ENCODE measurements at regions not wholly inside any gene's neighbourhood (a gene's known extent, or its start where the extent isn't known, plus 50 kb on each side); places are given as distances from the start of the nearest gene placed in this dataset.
"Not testable (repeated sequence)": the region's sequence is repeated elsewhere in the genome, so short reads cannot be mapped to it uniquely, and the experiment has no call there.

DNA sequence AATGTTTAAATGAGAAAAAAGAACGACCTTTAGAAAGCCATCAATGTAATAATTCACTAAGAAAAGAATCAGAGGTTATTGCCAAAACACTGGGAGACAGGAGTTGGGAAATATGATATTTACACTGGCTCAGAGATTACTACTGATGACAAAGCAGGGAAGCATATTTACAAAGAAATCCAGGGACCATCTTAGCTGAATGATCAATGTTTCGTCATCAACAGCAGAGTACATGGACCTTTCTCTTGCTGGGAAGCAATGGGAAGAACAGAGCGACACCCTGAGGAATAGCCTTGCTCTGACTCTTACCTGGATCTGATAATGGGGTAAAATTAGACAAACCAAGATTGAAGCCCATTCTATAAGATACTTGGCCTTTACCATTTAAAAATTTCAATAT lies 1293.5 kb downstream of the XPNPEP1 start:
- no peak for DNase-seq

DNA sequence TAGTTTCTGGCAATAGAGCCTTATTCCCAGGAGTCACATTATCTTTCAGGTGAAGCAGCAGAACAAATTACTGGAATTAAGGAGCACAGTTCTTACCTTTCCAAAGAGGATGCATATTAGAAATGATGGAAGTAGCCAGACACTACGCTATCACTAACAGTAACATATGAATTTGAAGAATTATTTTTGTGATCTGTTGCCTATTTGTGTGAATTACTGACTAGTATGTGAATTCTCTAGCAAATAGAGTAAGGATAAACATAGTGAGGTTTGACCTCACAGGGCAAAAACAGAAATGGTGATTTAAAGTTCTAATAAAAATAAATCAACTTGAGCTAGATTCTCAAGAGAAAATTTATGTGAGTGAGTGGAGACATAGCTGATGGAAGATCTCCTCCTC lies 1299.3 kb downstream of the XPNPEP1 start:
- DNase-seq: no peak

DNA sequence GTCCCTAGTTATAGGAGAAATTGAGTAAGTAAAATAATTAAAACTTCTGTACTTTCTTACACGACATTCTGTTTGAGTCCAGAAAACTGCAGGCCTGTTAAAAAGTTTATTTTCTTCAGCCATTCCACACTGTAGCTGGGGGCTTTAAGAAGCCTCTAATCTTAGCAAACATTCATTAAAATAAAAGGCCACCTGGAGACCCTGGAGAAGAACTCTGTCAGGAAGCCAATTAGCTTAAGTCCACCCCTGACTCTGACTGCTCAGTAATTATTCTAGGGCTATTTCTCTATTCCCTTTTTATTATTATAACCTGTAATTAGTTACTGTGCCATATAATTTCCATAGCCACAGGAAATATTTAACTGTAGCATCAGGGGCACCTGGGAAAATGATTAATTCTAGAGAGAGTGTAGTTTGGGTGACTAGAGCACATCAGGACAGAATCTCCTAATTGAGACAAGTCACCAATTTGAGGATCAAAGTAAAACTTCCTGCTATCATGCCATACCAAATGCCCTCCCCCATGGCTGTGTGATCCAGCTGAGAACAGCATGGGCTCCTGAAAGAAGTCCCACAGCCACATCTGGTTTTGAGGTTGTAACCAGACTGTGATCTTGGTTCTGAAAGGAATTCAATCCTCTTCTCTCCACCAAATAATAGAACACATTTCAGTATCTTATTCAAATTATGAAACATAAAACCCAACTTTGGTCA lies 1302.3 kb downstream of the XPNPEP1 start:
- DNase-seq: no peak

DNA sequence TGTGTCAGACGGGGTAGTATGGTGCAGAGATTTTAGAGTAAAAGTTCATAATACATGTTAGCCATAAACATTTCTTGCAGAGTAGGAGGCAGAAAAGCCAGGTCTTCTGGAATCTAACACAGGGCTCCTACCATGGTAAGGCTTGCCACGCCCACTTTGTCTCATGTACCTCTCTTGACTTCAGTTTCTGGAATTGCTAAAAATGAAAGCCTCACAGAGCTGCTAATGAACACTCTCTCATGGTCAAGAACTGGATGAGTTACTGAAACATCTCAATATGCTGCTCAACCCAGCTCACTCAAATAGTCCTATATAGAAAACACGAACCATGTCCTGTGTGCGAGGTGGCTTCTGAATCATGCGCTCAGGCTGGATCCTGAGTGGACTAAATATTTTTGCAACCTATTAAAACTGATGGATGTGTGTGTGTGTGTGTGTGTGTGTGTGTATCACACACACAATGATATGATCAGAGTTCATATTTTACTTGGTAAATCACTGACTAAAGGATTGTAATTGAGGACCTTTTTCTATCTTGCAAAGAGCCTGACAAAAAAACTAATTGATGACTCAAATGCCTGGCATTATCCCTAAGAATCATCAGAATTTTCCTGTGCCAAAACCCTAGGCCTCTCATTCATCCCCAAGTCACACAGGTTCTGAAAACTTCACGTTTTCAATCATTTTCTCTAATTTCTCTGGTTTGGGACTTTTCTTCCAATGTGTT lies 1306.6 kb downstream of the XPNPEP1 start:
- no peak for DNase-seq

DNA sequence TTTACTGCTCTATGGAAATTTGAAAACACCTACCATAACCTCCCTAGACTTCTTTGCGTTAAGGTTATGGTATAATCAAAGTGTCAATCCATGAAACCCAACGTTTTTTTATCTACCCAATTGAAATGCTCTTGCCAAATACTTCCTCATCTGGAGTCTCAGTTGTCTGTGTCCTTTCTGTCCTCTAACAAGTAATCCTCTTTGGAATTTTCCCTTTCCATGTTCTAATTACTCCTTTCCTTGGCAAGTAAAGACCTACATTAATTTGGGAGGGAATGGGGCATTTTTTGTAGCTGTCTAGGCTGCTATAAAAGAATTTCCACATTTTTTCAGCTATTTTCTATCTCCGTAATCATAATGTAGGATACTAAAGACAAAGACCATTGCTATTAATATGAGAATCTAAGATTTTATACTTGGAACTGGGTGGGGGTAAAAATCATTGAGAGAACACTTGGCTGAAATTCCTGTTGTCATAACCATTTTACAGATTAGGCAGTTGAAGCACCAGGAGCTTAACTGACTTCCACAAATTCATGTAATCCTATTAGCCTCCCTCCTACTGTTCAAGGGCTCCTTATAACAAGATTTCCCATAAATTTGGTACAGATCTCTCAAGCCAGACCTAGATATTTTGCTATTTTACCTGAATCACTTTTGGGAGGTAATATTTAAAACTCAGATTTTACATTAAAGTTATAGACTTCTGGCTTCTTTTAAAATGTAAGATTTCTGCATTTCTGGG lies 1307.6 kb downstream of the XPNPEP1 start:
- no peak for DNase-seq

DNA sequence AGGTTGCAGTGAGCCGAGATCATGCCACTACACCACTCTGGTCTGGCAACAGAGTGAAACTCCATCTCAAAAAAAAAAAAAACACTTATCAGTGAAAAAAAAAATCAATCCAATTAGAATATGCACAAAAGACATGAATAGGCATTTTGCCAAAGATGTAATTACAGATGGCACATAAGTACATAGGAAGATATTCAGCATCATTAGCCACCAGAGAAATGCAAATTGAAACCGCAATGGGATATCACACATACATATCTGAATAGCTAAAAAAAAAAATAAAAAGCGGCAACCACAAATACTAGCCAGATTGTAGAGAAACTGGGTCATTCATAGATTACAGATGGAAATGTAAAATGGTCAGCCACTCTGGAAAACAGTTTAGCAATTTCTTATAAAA lies 1310.8 kb downstream of the XPNPEP1 start:
- no peak for DNase-seq

DNA sequence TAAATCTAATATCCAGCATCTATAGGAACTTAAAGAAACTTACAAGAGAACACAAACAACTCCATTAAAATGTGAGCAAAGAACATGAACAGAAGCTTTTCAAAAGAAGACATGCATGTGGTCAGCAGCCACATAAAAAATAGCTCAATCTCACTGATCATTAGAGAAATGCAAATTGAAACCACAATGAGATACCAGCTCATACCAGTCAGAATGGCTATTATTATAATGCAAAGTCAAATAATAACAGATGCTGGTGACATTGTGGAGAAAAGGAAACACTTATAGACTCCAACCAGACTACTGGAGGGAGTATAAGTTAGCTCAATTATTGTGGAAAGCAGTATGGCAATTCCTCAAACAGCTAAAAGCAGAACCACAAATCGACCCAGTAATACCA lies 1314.5 kb downstream of the XPNPEP1 start:
- DNase-seq: no peak

DNA sequence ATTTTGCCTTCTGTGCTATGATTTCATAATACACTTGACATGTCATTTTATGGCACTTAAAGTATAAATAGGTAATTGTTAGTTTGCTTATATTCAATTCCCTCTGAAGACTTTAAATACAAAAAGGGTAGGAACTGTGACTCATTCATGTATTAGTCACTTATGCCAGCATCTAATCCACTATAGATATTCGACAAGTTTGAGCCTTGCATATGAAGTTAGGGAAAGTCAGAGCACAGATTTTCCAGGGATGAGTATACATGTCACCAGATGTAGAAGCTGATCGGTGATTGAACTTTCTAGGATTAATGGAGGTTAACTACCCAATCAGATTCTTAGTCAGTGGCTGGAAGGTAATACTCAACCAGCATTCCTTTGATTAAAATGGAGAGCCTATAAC lies 1321.5 kb downstream of the XPNPEP1 start:
- no peak for DNase-seq

DNA sequence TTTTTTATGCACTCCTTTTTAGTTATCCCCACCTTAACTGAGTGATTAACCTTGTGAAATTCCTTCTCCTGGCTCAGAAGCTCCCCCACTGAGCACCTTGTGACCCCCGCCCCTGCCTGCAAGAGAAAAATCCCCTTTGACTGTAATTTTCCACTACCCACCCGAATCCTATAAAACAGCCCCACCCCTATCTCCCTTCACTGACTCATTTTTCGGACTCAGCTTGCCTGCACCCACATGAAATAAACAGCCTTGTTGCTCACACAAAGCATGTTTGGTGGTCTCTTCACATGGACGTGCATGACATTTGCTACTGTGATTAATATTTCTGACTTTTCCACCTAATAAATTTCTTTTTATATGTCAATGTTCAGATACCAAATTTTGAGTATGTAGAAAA lies 1322.8 kb downstream of the XPNPEP1 start:
- DNase-seq: not testable (repeated sequence)

DNA sequence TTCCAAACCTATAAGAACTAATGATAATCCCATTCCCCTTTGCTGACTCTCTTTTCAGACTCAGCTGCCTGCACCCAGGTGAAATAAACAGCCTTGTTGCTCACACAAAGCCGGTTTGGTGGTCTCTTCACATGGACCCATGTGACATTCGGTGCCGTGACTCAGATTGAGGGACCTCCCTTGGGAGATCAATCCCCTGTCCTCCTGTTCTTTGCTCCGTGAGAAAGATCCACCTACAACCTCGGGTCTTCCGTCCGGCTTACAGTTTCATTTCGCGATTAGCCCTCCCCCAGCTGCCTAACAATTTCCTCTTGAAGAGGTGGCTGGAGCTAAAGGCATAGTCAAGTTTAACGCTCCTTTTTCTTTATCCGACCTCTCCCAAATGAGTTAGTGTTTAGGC lies 1324.0 kb downstream of the XPNPEP1 start:
- not testable (repeated sequence) for DNase-seq

DNA sequence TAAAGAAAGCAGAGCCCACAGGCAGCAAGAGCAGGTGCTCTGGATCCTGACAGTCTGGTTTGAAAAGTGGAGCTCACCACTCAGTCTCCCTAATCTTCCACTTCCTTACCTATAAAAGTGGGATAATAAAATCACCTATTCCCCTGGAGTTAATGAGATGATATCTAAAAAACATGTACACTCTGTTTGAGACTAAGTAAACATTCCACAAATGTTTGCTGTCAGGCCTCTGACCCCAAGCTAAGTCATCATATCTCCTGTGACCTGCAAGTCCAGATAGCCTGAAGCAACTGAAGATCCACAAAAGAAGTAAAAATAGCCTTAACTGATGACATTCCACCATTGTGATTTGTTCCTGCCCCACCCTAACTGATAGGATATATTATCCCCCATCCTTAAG lies 1324.5 kb downstream of the XPNPEP1 start:
- DNase-seq: no peak

DNA sequence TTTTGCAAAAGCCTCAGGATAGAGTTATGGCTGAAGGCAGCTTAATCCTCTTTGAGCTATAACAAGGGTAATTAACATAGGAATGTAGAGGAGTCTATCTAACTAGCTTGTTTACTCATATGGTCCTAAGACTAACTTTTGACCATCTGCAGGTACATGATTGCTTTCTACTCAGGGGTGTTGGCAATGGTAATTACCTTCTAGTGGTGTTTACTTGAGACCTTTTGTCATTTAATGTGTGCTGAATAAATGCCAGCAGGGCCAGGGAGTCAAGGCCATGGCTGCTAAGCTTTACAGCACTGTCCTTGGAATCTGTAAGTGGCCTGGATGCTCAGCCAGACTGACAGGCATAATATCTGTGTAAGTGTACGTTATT lies 1325.0 kb downstream of the XPNPEP1 start:
- DNase-seq: no peak

DNA sequence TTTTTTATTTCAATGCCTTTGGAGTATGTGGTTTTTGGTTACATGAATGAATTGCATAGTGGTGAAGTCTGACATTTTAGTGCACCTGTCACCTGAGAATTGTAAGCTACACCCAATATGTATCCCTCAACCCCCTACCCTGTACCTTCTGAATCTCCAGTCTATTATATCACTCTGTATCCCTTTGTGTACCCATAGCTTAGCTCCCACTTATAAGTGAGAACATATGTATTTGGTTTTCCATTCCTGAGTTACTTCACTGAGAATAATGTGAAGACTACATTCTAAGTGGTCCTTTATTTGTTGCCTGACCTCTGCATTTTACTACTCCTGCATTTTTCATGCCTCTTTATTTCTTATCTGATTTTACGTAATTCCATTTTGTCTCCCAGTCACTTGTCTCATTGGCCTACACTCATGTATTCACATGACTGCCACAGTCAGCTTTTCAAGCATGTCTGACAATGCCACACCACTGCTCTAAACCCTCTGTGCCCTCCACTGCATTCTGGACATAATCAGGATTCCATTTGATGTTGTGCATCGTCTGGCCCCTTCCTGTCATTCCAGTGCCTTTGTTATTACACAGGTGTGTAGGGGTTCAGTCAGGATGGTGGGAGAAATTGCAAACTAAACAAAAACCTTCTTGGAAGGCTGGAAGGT lies 1325.5 kb downstream of the XPNPEP1 start:
- DNase-seq: no peak

DNA sequence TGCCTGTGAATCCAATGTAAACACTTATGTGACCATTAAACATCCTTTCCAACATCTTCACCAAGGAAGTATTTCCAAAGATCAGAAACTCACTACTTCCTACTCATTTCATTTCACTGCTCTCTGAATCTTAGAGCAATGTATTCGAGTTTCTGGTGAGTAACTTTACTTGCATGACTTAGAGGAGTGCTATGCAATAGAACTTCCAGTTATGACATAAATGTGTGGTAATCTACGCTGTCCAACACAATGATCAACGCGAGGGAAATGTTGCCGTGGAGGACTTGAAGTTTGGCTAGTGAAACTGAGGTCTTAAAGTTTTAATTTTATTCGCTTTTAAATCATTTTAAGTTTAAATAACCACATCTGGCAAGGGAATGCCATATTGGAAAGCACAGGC lies 1326.3 kb downstream of the XPNPEP1 start:
- no peak for DNase-seq

DNA sequence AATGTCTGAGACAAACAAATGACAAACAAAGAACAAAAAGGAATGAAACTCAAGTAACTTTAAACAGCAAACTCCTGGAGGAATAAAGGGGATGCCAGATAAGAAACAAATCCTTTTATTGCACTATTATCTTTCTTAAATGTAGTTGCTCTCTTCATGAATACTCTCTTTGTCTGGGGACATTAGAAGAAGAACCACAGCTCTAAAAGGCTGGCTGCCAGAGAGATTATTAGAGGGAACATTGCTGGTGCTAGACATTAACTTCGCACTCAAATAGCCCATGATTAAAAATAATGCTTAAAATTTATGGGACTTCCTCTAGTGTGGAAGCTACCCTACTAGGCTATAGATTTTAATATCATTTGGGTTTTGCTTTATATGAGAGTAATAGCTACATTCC lies 1330.4 kb downstream of the XPNPEP1 start:
- no peak for DNase-seq

DNA sequence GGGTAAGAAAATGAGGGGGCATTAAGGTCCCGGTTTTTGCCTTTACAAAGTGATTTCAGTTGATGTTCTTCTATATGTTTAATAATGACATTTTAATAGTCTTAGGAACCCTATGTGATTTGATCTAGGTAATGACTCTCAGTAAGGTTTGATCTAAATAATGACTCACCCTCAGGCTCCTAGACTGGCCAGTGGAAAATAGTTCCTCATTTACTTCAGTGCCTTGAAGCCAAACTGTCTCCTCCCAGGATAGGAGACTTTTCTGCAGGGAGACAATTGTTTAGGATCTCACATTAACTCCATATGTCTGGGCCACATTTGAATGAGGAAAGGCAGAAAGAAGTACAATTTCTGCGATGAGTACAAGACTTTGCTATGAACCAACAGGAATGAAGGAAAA lies 1331.9 kb downstream of the XPNPEP1 start:
- DNase-seq: no peak

DNA sequence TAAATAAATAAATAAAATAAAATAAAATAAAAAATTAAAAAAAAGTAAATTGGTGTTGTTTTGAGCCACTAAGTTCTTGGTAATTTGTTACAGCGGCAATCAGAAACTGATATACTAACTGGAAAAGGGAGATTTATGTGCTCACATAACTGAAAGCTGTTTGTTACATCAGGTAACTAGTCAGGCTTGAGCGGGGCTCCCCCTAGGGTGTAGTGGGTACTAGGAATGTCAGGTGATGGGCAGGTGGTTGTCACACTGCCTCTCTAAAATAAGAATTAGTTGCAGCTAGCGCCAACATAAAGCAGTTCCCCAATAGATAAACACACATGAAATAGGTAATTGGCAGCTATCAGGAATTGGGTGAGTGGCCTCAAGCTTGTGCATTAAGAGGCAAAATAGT lies 1336.9 kb downstream of the XPNPEP1 start:
- no peak for DNase-seq

DNA sequence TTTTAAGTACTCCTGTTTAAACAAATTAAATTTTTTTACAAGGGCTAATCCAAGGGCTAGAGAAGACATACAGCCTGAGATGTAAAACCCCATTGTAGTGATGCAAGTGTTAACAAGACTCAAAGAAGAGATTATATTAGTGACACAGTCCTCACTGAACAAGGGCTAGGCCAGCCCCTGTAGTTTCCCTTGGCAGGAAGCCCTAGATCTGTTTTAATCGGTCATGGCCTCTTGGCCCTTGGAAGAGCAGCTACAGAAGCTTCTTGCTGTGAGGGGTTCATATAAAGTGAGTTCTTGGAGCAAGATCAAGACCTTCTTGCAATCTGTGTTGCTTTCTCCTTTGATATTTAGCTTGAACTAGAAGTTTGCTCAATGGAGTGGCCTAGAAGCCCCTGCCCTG lies 1339.4 kb downstream of the XPNPEP1 start:
- no peak for DNase-seq

DNA sequence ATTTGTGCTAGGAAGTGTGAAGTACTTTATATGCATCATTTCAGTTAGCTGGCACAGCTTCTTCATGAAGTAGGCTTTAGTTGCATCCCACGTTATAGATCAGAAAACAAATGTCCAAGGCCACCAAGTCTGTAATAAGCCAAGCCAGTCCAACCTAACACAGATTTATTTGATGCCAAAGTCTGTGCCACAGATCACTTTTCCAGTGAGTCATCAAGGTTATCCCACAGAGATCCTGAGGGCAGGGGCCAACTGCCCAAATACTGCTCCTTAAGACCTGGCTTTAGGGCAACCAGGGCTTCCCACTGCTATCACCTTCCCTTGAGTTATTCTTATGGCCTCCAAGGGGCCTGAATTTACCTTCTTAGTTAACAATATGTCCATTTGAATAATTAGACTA lies 1340.4 kb downstream of the XPNPEP1 start:
- no peak for DNase-seq

DNA sequence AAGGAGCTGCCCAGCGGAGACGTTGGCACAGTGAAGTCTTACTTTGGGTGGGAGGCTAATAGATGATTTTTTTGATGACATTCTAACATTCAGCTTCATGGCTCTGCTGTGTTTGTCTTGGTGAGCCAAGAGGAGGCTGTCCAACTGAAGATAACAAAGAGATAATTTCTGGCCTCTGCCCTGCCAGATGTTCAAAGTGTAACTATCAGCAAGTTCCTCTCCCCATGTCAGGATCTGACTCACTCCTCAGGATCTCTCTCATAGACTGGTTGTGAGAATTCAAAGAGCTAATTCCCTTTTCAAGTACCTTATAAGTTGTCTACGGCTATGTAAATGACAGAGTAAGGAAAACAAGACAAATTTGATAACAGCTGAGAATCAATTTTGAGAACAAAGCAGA lies 1340.9 kb downstream of the XPNPEP1 start:
- DNase-seq: no peak

DNA sequence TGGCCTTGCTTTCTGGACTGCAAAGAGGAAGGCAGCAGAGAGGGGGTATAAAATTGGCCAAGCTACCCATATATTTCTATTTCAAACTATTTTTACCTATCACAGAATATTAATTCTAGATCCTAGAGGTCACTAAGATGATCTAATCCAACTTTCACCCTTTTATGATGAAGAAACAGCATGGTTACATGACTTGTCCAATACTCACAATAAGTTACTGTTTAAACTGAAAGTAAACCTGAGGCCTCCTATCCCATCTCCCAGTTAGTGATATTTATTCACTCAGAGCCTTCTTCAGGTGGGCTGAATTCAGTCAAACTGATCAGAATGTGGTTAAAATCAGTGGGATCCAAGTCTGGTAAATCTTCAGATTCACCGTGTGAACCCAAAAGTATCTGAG lies 1345.1 kb downstream of the XPNPEP1 start:
- no peak for DNase-seq

DNA sequence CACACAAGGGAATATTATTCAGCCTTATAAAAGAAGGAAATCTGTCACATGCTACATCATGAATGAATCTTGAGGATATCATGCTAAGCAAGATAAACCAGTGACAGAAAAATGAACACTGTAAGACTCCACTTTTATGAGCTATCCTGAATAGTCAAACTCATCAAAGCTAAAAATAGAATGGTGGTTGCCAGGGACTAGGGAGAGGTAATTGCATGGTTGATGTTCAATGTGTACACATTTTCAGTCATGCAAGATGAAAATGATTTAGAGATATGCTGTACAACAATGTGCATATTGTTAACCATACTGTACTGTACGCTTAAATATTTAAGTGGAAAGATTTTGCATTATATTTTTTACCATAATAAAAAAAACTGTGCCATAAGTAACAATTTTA lies 1349.1 kb downstream of the XPNPEP1 start:
- DNase-seq: no peak

DNA sequence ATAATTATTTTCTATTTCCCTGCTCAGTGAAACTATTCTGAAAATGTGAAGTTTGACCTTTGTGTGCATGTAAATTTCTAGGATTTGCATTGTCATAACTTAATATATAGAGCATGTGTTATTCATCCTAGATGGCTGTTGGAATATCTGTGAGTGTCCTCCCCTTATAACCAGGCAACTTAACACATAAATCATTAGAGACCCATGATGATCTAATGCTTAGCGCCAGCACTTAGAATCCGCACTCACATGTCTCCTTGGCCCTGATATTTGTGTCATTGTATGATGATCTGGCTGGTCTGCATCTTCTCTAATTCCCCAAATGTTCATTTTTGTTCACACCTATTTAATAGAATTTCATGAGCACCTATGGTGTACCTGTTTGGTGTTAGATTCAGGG lies 1354.5 kb downstream of the XPNPEP1 start:
- DNase-seq: no peak

All from NCI-H524 (cell line).